Lower lobe of right lung (tissue), 2 donors: ENCODE measurements at regions not wholly inside any gene's neighbourhood (a gene's known extent, or its start where the extent isn't known, plus 50 kb on each side); places are given as distances from the start of the nearest gene placed in this dataset.

Source experiments
- ATAC-seq, 2 donors: fragments of 200-7000 bp; cut with Tn5 transposase; one replicate each; pipeline ENCODE4 v1.9.1; 2020 to 2022; ENCODE audit warnings: mild to moderate bottlenecking in 2 of 2, moderate library complexity in 2 of 2
- DNase-seq: peaks from one replicate; pipeline ENCODE4 v3.0.0-alpha.2; 2020
- H3K27ac ChIP-seq: fragments of 200-600 bp; one replicate; pipeline ENCODE4 v1.8.0; 2022
- H3K27me3 ChIP-seq: fragments of 200-600 bp; one replicate; pipeline ENCODE4 v1.8.0; 2022; ENCODE audit warnings: low read depth
- H3K36me3 ChIP-seq: fragments of 200-600 bp; one replicate; pipeline ENCODE4 v1.8.0; 2022; ENCODE audit warnings: mild to moderate bottlenecking
- H3K4me1 ChIP-seq: fragments of 200-600 bp; one replicate; pipeline ENCODE4 v1.8.0; 2022
- H3K4me3 ChIP-seq: fragments of 200-600 bp; one replicate; pipeline ENCODE4 v1.8.0; 2022; ENCODE audit warnings: mild to moderate bottlenecking
- H3K9me3 ChIP-seq: fragments of 200-600 bp; one replicate; pipeline ENCODE4 v1.8.0; 2022
- CTCF ChIP-seq: fragments of 200-600 bp; IDR thresholded peaks from one replicate; pipeline ENCODE4 v1.8.0; 2022; ENCODE audit warnings: antibody characterized with exemption, mild to moderate bottlenecking
- intact Hi-C: fragments of 100-400 bp; cut with DNase I; formaldehyde crosslinking; loops from one replicate; pipeline ENCODE4 v1.11.0; 2022
- donor health status: DM: no; HTN: yes; CAD: no; lungs with severe emphysema.

- H3K9me3 ChIP-seq, result no peaks in the 10 kb centered on the region
- no peak overlapping the region for H3K27ac ChIP-seq
- no peaks in the 10 kb centered on the region for H3K27me3 ChIP-seq
- no peak for TF ChIP-seq CTCF
- H3K36me3 ChIP-seq, result no peaks in the 10 kb centered on the region
- DNase-seq, result no peak
- intact Hi-C loops, result no loop called here
- no peak for ATAC-seq
- H3K4me1 ChIP-seq, result peaks cover 3% of the 10 kb centered on the region
- H3K4me3 ChIP-seq, result no peak overlapping the region
Measured at GRCh38 chr7:47092336-47092735, 489.6 kb downstream of the TNS3 start.

DNA sequence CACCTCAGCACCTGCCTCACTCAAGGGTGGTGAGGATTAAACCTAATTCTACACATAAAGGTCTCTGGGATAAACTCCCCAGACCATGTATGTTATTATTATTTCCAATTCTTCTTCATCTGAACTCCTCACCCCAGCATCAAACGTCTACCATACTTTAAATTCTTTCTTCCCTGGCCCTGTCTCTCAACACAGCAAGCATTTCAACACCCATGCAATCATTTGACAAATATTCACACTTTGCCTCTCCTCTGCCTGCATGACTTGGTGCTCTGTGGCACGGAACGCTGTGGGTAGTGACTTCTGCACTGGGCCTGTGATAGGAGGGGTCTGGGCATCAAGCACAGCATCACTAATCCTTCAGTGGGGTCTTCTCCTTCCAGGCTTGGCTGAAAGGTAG, 490.8 kb downstream of the TNS3 start:
- no peak overlapping the region for H3K27ac ChIP-seq
- H3K36me3 ChIP-seq, result no peaks in the 10 kb centered on the region
- no peak overlapping the region for H3K4me3 ChIP-seq
- no peak for ATAC-seq
- intact Hi-C loops, result no loop called here
- H3K4me1 ChIP-seq, result peaks cover 3% of the 10 kb centered on the region
- H3K9me3 ChIP-seq, result no peaks in the 10 kb centered on the region
- no peak for TF ChIP-seq CTCF
- no peaks in the 10 kb centered on the region for H3K27me3 ChIP-seq
- no peak for DNase-seq

- H3K27ac ChIP-seq, result no peak overlapping the region
- ATAC-seq (no peak), DNase-seq (no peak)
- no peaks in the 10 kb centered on the region for H3K36me3 ChIP-seq
- no peak for TF ChIP-seq CTCF
- H3K4me1 ChIP-seq, result peaks cover 3% of the 10 kb centered on the region
- no peak overlapping the region for H3K4me3 ChIP-seq
- intact Hi-C loops, result no loop called here
- H3K9me3 ChIP-seq, result no peaks in the 10 kb centered on the region
- H3K27me3 ChIP-seq, result no peaks in the 10 kb centered on the region
Measured at GRCh38 chr7:47089461-47089860, 492.4 kb downstream of the TNS3 start.

DNA sequence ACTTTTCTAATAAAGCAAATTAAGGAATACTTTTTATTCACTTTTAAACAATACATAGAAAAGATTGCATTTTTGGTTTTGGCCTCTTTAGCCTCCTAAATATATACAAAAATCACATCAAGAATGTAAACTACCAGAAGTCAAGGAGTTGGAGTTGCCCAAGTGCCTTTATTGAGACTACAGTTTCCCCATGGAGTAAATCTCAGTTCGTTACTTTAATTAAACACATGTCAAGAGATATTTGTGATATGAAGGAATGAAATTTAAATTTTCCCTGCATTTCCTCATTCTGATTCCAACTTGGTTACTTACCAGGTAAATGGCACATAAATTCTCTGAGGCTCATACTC, 492.9 kb downstream of the TNS3 start:
- H3K27me3 ChIP-seq, result no peaks in the 10 kb centered on the region
- H3K4me1 ChIP-seq, result peaks cover 3% of the 10 kb centered on the region
- ATAC-seq, result no peak
- DNase-seq, result no peak
- H3K4me3 ChIP-seq, result no peak overlapping the region
- no peaks in the 10 kb centered on the region for H3K36me3 ChIP-seq
- intact Hi-C loops, result no loop called here
- no peaks in the 10 kb centered on the region for H3K9me3 ChIP-seq
- H3K27ac ChIP-seq, result no peak overlapping the region
- TF ChIP-seq CTCF, result no peak

GRCh38 chr7:47088329-47089067, 493.4 kb downstream of the TNS3 start:
- TF ChIP-seq CTCF, result peak; percentile 86
- DNase-seq (peak; percentile 55), ATAC-seq (peak; percentile 83 to 90)
- H3K27me3 ChIP-seq, result no peaks in the 10 kb centered on the region
- no peak overlapping the region for H3K27ac ChIP-seq
- no peaks in the 10 kb centered on the region for H3K9me3 ChIP-seq
- intact Hi-C loops, result no loop called here
- no peaks in the 10 kb centered on the region for H3K36me3 ChIP-seq
- peaks cover 3% of the 10 kb centered on the region for H3K4me1 ChIP-seq
- H3K4me3 ChIP-seq, result no peak overlapping the region
